HEK293 (cell line): ENCODE measurements at regions not wholly inside any gene's neighbourhood (a gene's known extent, or its start where the extent isn't known, plus 50 kb on each side); places are given as distances from the start of the nearest gene placed in this dataset.

Experiments
- CTCF ChIA-PET: fragments of 350-600 bp; formaldehyde crosslinking; extraction: SDS; loops from one replicate; lab custom pipeline; 2021; ENCODE audit warnings: antibody characterized with exemption; lab: Yijun Ruan, JAX
- POLR2A ChIA-PET: fragments of 300-600 bp; formaldehyde crosslinking; extraction: SDS; loops from one replicate; lab custom pipeline; 2020; ENCODE audit warnings: antibody characterized with exemption, inconsistent platforms; lab: Yijun Ruan, JAX
- H3K27ac ChIP-seq: fragments of 200-500 bp; sonication (Bioruptor generic); 2 replicates; pipeline ENCODE4 v1.5.1; 2014; ENCODE audit warnings: low read depth, low read length, control low read depth, inconsistent platforms; ENCODE audit errors: extremely low read depth
- H3K36me3 ChIP-seq, 2 experiments: fragments of 200-500 bp in 1 of 2; sonication (Bioruptor generic) in 1 of 2; 1 replicate in 1 of 2; 2 replicates in 1 of 2; pipeline ENCODE4 v1.5.1; 2014 to 2017; ENCODE audit warnings: inconsistent platforms in 2 of 2, low read length in 2 of 2; ENCODE audit not compliant: control insufficient read depth in 2 of 2, insufficient read depth in 1 of 2
- H3K4me1 ChIP-seq: fragments of 200-500 bp; sonication (Bioruptor generic); 2 replicates; pipeline ENCODE4 v1.5.1; 2014; ENCODE audit warnings: mild to moderate bottlenecking, low read length, inconsistent platforms; ENCODE audit not compliant: control insufficient read depth, insufficient read depth
- H3K4me3 ChIP-seq: 2 replicates; pipeline ENCODE4 v1.5.1; 2011; ENCODE audit warnings: low read depth, mild to moderate bottlenecking, control low read depth, low read length, moderate library complexity
- H3K9me3 ChIP-seq: fragments of 200-500 bp; sonication (Bioruptor generic); 2 replicates; pipeline ENCODE4 v1.5.1; 2014; ENCODE audit warnings: low read depth, low read length, inconsistent platforms; ENCODE audit not compliant: control insufficient read depth, insufficient read depth
- ATF2 ChIP-seq: fragments of 450-650 bp; formaldehyde crosslinking; IDR thresholded peaks from 2 replicates; pipeline ENCODE4 v1.5.1; 2016; ENCODE audit warnings: missing biosample characterization, missing genetic modification characterization, low read depth
- KLF16 ChIP-seq: fragments of 450-650 bp; formaldehyde crosslinking; IDR thresholded peaks from 2 replicates; pipeline ENCODE4 v1.5.1; 2017; ENCODE audit warnings: missing biosample characterization, missing genetic modification characterization
- KLF8 ChIP-seq: fragments of 450-650 bp; formaldehyde crosslinking; IDR thresholded peaks from 2 replicates; pipeline ENCODE4 v1.5.1; 2016; ENCODE audit warnings: missing biosample characterization, missing genetic modification characterization
- OVOL3 ChIP-seq: fragments of 450-650 bp; formaldehyde crosslinking; IDR thresholded peaks from 2 replicates; pipeline ENCODE4 v1.5.1; 2016; ENCODE audit warnings: missing biosample characterization, missing genetic modification characterization
- ZNF211 ChIP-seq: fragments of 450-650 bp; formaldehyde crosslinking; IDR thresholded peaks from 2 replicates; pipeline ENCODE4 v1.5.1; 2016; ENCODE audit warnings: low read depth, missing biosample characterization, missing genetic modification characterization
- ZNF248 ChIP-seq: fragments of 450-650 bp; formaldehyde crosslinking; IDR thresholded peaks from 2 replicates; pipeline ENCODE4 v1.5.1; 2017; ENCODE audit warnings: missing biosample characterization, missing genetic modification characterization
- ZNF302 ChIP-seq: fragments of 450-650 bp; formaldehyde crosslinking; IDR thresholded peaks from 2 replicates; pipeline ENCODE4 v1.5.1; 2016; ENCODE audit warnings: missing biosample characterization, missing genetic modification characterization, low read depth
- ZNF366 ChIP-seq: fragments of 450-650 bp; formaldehyde crosslinking; conservative IDR thresholded peaks from 2 replicates; pipeline ENCODE4 v1.5.1; 2016; ENCODE audit warnings: missing biosample characterization, missing genetic modification characterization
- ZNF404 ChIP-seq: fragments of 450-650 bp; formaldehyde crosslinking; IDR thresholded peaks from 2 replicates; pipeline ENCODE4 v1.5.1; 2017; ENCODE audit warnings: missing biosample characterization, missing genetic modification characterization
- ZNF423 ChIP-seq: fragments of 450-650 bp; formaldehyde crosslinking; IDR thresholded peaks from 2 replicates; pipeline ENCODE4 v1.5.1; 2016; ENCODE audit warnings: missing biosample characterization, missing genetic modification characterization
- ZNF433 ChIP-seq: fragments of 450-650 bp; formaldehyde crosslinking; IDR thresholded peaks from 2 replicates; pipeline ENCODE4 v1.5.1; 2016; ENCODE audit warnings: missing biosample characterization, missing genetic modification characterization, low read depth
- ZNF514 ChIP-seq: fragments of 450-650 bp; formaldehyde crosslinking; IDR thresholded peaks from 2 replicates; pipeline ENCODE4 v1.5.1; 2016; ENCODE audit warnings: missing biosample characterization, missing genetic modification characterization
- ZNF529 ChIP-seq: fragments of 450-650 bp; formaldehyde crosslinking; IDR thresholded peaks from 2 replicates; pipeline ENCODE4 v1.5.1; 2017; ENCODE audit warnings: missing genetic modification characterization, missing biosample characterization; ENCODE audit not compliant: insufficient replicate concordance
- ZNF549 ChIP-seq: fragments of 450-650 bp; IDR thresholded peaks from 2 replicates; pipeline ENCODE4 v1.5.1; 2018; ENCODE audit warnings: missing biosample characterization, missing genetic modification characterization, mild to moderate bottlenecking, inconsistent platforms, moderate library complexity
- ZNF623 ChIP-seq: fragments of 450-650 bp; formaldehyde crosslinking; IDR thresholded peaks from 2 replicates; pipeline ENCODE4 v1.5.1; 2016; ENCODE audit warnings: missing biosample characterization, missing genetic modification characterization
- ZNF629 ChIP-seq: fragments of 450-650 bp; formaldehyde crosslinking; IDR thresholded peaks from 2 replicates; pipeline ENCODE4 v1.5.1; 2017; ENCODE audit warnings: missing biosample characterization, missing genetic modification characterization
- ZNF677 ChIP-seq: fragments of 450-650 bp; IDR thresholded peaks from 2 replicates; pipeline ENCODE4 v1.5.0; 2018; ENCODE audit warnings: missing biosample characterization, mild to moderate bottlenecking, missing genetic modification characterization, moderate library complexity
- ZNF707 ChIP-seq: fragments of 450-650 bp; formaldehyde crosslinking; IDR thresholded peaks from 2 replicates; pipeline ENCODE4 v1.5.1; 2016; ENCODE audit warnings: missing biosample characterization, missing genetic modification characterization
- ZNF768 ChIP-seq: fragments of 450-650 bp; formaldehyde crosslinking; IDR thresholded peaks from 2 replicates; pipeline ENCODE4 v1.5.1; 2018; ENCODE audit warnings: missing biosample characterization, mild to moderate bottlenecking, missing genetic modification characterization
- ZNF777 ChIP-seq: fragments of 450-650 bp; formaldehyde crosslinking; IDR thresholded peaks from 2 replicates; pipeline ENCODE4 v1.5.1; 2017; ENCODE audit warnings: missing biosample characterization, missing genetic modification characterization, borderline replicate concordance
- ZNF792 ChIP-seq: fragments of 450-650 bp; formaldehyde crosslinking; IDR thresholded peaks from 2 replicates; pipeline ENCODE4 v1.5.1; 2016; ENCODE audit warnings: missing biosample characterization, missing genetic modification characterization
- ZXDB ChIP-seq: fragments of 450-650 bp; formaldehyde crosslinking; IDR thresholded peaks from 2 replicates; pipeline ENCODE4 v1.5.1; 2016; ENCODE audit warnings: missing biosample characterization, missing genetic modification characterization
- TF ChIP-seq, protein P1 (sequence below): fragments of 450-650 bp; formaldehyde crosslinking; IDR thresholded peaks from 2 replicates; pipeline ENCODE4 v1.5.1; 2017; ENCODE audit warnings: missing biosample characterization, missing genetic modification characterization
- TF ChIP-seq, protein P2 (sequence below): fragments of 450-650 bp; formaldehyde crosslinking; IDR thresholded peaks from 2 replicates; pipeline ENCODE4 v1.5.1; 2016; ENCODE audit warnings: missing biosample characterization, missing genetic modification characterization
- TF ChIP-seq, protein P3 (sequence below): fragments of 450-650 bp; formaldehyde crosslinking; IDR thresholded peaks from 2 replicates; pipeline ENCODE4 v1.5.1; 2017; ENCODE audit warnings: missing biosample characterization, missing genetic modification characterization

DNA sequence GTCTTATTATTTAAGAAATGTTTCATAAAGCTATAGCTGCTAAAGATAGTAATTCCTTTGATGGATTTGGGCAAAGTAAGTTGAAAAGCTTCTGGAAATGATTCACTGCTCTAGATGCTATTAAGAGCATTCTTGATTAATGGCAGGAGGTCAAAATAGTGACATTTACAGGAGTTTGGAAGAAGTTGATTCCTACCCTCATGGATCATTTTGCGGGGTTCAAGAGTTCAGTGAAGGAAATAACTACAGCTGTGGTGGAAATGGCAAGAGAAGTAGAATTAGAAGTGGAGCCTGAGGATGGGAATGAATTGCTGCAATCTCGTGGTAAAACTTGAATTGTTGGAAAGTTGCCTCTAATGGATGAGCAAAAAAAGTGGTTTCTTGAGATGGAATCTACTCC lies 316.1 kb downstream of the UTRN start (continued):
- no peak for TF ChIP-seq ZNF248 (tag by site-specific recombination)
- TF ChIP-seq, all 188 proteins: peak for 0

GRCh38 chr6:144602523-144603180 lies 317.5 kb downstream of the UTRN start:
- TF ChIP-seq ZNF707 (tag by site-specific recombination), result no peak
- no peak for TF ChIP-seq ZNF423 (tag by site-specific recombination)
- no peak for TF ChIP-seq ZNF366 (tag by site-specific recombination)
- TF ChIP-seq KLF8 (tag by site-specific recombination), result no peak
- no peak for TF ChIP-seq ZXDB
- TF ChIP-seq OVOL3, result no peak
- no peak for TF ChIP-seq ZNF792
- TF ChIP-seq, protein P1, sequence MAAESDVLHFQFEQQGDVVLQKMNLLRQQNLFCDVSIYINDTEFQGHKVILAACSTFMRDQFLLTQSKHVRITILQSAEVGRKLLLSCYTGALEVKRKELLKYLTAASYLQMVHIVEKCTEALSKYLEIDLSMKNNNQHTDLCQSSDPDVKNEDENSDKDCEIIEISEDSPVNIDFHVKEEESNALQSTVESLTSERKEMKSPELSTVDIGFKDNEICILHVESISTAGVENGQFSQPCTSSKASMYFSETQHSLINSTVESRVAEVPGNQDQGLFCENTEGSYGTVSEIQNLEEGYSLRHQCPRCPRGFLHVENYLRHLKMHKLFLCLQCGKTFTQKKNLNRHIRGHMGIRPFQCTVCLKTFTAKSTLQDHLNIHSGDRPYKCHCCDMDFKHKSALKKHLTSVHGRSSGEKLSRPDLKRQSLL (tag by site-specific recombination), result no peak
- TF ChIP-seq ZNF677 (tag by site-specific recombination), result no peak
- TF ChIP-seq KLF16 (tag by site-specific recombination), result no peak
- TF ChIP-seq ZNF768 (tag by site-specific recombination), result no peak
- TF ChIP-seq, protein P2, sequence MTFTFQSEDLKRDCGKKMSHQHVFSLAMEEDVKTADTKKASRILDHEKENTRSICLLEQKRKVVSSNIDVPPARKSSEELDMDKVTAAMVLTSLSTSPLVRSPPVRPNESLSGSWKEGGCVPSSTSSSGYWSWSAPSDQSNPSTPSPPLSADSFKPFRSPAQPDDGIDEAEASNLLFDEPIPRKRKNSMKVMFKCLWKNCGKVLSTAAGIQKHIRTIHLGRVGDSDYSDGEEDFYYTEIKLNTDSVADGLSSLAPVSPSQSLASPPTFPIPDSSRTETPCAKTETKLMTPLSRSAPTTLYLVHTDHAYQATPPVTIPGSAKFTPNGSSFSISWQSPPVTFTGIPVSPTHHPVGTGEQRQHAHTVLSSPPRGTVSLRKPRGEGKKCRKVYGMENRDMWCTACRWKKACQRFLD (tag by site-specific recombination), result no peak
- TF ChIP-seq ZNF514 (tag by site-specific recombination), result no peak
- no peak for TF ChIP-seq ZNF529 (tag by site-specific recombination)
- TF ChIP-seq ZNF777 (tag by site-specific recombination), result no peak
- TF ChIP-seq ZNF302, result no peak
- TF ChIP-seq ZNF549 (tag by site-specific recombination), result no peak
- no peak for TF ChIP-seq ZNF623 (tag by site-specific recombination)
- H3K36me3 ChIP-seq, result no peaks in the 10 kb centered on the region
- no peaks in the 10 kb centered on the region for H3K4me1 ChIP-seq
- no peak overlapping the region for H3K4me3 ChIP-seq
- no peak overlapping the region for H3K27ac ChIP-seq
- POLR2A ChIA-PET, result no interaction called here
- H3K9me3 ChIP-seq, result no peaks in the 10 kb centered on the region
- CTCF ChIA-PET, result interaction anchor here (0.7 to 1.2 kb wide), 2 partner anchors 425 to 662 kb away, joined by 3 read pairs; no protein-coding TSS in a partner anchor

GRCh38 chr6:144606083-144606482 lies 320.9 kb downstream of the UTRN start:
- H3K4me1 ChIP-seq, result no peaks in the 10 kb centered on the region
- POLR2A ChIA-PET, result no interaction called here
- H3K27ac ChIP-seq, result no peak overlapping the region
- TF ChIP-seq ZNF404 (tag by site-specific recombination) (no peak), ZNF211 (tag by site-specific recombination) (no peak), ATF2 (peak; percentile 81), ZNF629 (tag by site-specific recombination) (no peak), ZNF433 (tag by site-specific recombination) (no peak)
- TF ChIP-seq, protein P3, sequence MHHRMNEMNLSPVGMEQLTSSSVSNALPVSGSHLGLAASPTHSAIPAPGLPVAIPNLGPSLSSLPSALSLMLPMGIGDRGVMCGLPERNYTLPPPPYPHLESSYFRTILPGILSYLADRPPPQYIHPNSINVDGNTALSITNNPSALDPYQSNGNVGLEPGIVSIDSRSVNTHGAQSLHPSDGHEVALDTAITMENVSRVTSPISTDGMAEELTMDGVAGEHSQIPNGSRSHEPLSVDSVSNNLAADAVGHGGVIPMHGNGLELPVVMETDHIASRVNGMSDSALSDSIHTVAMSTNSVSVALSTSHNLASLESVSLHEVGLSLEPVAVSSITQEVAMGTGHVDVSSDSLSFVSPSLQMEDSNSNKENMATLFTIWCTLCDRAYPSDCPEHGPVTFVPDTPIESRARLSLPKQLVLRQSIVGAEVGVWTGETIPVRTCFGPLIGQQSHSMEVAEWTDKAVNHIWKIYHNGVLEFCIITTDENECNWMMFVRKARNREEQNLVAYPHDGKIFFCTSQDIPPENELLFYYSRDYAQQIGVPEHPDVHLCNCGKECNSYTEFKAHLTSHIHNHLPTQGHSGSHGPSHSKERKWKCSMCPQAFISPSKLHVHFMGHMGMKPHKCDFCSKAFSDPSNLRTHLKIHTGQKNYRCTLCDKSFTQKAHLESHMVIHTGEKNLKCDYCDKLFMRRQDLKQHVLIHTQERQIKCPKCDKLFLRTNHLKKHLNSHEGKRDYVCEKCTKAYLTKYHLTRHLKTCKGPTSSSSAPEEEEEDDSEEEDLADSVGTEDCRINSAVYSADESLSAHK (tag by site-specific recombination), result no peak
- H3K4me3 ChIP-seq, result no peak overlapping the region
- no peaks in the 10 kb centered on the region for H3K36me3 ChIP-seq
- no peaks in the 10 kb centered on the region for H3K9me3 ChIP-seq
- CTCF ChIA-PET, result no interaction called here
